Muscle layer of colon (tissue), 2 donors: ENCODE measurements at regions not wholly inside any gene's neighbourhood (a gene's known extent, or its start where the extent isn't known, plus 50 kb on each side); places are given as distances from the start of the nearest gene placed in this dataset.

Experiments used
- H3K27ac ChIP-seq: one replicate; pipeline ENCODE4 v1.7.0; 2013; ENCODE audit warnings: low read depth, mild to moderate bottlenecking, low read length, moderate library complexity
- H3K27me3 ChIP-seq, 2 donors: one replicate each; pipeline ENCODE4 v1.7.0; 2013; ENCODE audit warnings: low read length in 2 of 2, mild to moderate bottlenecking in 2 of 2; ENCODE audit not compliant: insufficient read depth in 2 of 2, control insufficient read depth in 1 of 2
- H3K36me3 ChIP-seq: one replicate; pipeline ENCODE4 v1.7.0; 2013; ENCODE audit warnings: mild to moderate bottlenecking, low read length; ENCODE audit not compliant: insufficient read depth
- H3K4me1 ChIP-seq: one replicate; pipeline ENCODE4 v1.7.0; 2013; ENCODE audit warnings: mild to moderate bottlenecking, low read length; ENCODE audit not compliant: insufficient read depth
- H3K4me3 ChIP-seq, 2 donors: one replicate each; pipeline ENCODE4 v1.7.0; 2013; ENCODE audit warnings: low read length in 2 of 2, low read depth in 1 of 2, mild to moderate bottlenecking in 1 of 2, moderate library complexity in 1 of 2
- H3K9ac ChIP-seq: one replicate; pipeline ENCODE4 v1.7.0; 2013; ENCODE audit warnings: low read length
- H3K9me3 ChIP-seq: one replicate; pipeline ENCODE4 v1.7.0; 2013; ENCODE audit warnings: mild to moderate bottlenecking, low read length
- donor health status: abdominal sarcoma.
- donor health status: Adenocarcinoma of cecum.

GRCh38 chr10:131426534-131426898 is 115.0 kb upstream of the TCERG1L start:
- no peaks in the 10 kb centered on the region for H3K27me3 ChIP-seq
- no peaks in the 10 kb centered on the region for H3K36me3 ChIP-seq
- H3K9ac ChIP-seq = no peak overlapping the region
- H3K4me3 ChIP-seq = no peak overlapping the region
- H3K27ac ChIP-seq = no peak overlapping the region
- H3K9me3 ChIP-seq = no peaks in the 10 kb centered on the region
- peaks cover 9% of the 10 kb centered on the region for H3K4me1 ChIP-seq

GRCh38 chr10:131427281-131427680 is 115.8 kb upstream of the TCERG1L start:
- Histone ChIP-seq H3K27ac (no peak overlapping the region), H3K27me3 (peaks cover 0 to 6% of the 10 kb centered on the region in 2 donors), H3K4me1 (peaks cover 9% of the 10 kb centered on the region), H3K9me3 (no peaks in the 10 kb centered on the region), H3K36me3 (no peaks in the 10 kb centered on the region), H3K4me3 (no peak overlapping the region), H3K9ac (no peak overlapping the region)

DNA sequence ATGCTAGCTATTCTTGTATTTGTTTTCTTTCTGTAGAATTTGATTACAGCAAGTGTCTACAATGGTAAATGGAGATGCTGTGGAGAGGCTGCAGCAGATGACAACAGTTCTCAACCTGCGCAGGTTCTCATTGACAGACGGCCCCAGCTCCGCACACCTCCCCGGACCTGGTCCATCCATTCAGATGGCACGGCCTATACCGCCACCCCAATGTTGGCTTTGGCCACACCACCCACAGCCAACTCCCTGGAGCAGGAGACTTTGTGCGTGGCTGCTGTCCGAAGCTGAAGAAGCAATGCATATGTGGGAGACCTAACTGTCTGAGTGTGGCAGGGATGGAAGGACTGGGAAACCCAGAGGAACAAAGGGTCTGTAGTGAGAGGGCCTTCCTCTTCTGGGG is 116.4 kb upstream of the TCERG1L start:
- Histone ChIP-seq H3K4me1 (peaks cover 9% of the 10 kb centered on the region), H3K9me3 (no peaks in the 10 kb centered on the region), H3K27me3 (peaks cover 0 to 6% of the 10 kb centered on the region in 2 donors), H3K36me3 (no peaks in the 10 kb centered on the region), H3K9ac (no peak overlapping the region), H3K27ac (no peak overlapping the region), H3K4me3 (no peak overlapping the region)

GRCh38 chr10:131429141-131429540 is 117.6 kb upstream of the TCERG1L start:
- no peak overlapping the region for H3K9ac ChIP-seq
- no peak overlapping the region for H3K4me3 ChIP-seq
- H3K36me3 ChIP-seq = no peaks in the 10 kb centered on the region
- H3K27ac ChIP-seq = no peak overlapping the region
- peaks cover 9% of the 10 kb centered on the region for H3K4me1 ChIP-seq
- H3K27me3 ChIP-seq = peaks cover 0 to 6% of the 10 kb centered on the region in 2 donors
- no peaks in the 10 kb centered on the region for H3K9me3 ChIP-seq

DNA sequence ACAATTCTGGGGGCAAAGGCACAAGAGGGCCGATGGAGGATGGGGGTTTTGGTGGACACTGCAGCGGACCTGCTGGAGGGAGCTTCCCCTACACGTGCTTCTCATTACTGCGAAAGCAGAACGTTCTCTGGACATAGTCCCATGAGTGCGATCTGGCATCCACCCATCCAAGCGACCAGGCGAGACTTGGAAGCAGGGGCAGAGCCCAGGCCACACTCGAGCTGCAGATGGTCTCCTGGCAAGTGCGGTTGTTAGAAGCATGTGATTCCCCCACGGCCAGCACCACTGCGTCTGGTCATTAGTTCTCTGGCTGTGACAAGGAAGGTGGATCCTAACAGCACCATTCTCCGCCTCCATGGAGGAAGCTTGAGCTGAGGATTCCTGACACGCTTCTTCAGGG is 118.4 kb upstream of the TCERG1L start:
- H3K27ac ChIP-seq = no peak overlapping the region
- no peaks in the 10 kb centered on the region for H3K9me3 ChIP-seq
- H3K4me1 ChIP-seq = peaks cover 9% of the 10 kb centered on the region
- H3K27me3 ChIP-seq = peaks cover 0 to 6% of the 10 kb centered on the region in 2 donors
- H3K36me3 ChIP-seq = no peaks in the 10 kb centered on the region
- H3K4me3 ChIP-seq = no peak overlapping the region
- no peak overlapping the region for H3K9ac ChIP-seq

GRCh38 chr10:131430716-131431412 is 119.3 kb upstream of the TCERG1L start:
- no peaks in the 10 kb centered on the region for H3K36me3 ChIP-seq
- H3K9ac ChIP-seq = no peak overlapping the region
- H3K4me3 ChIP-seq = no peak overlapping the region
- H3K9me3 ChIP-seq = no peaks in the 10 kb centered on the region
- peaks cover 9% of the 10 kb centered on the region for H3K4me1 ChIP-seq
- peaks cover 0 to 6% of the 10 kb centered on the region in 2 donors for H3K27me3 ChIP-seq
- H3K27ac ChIP-seq = no peak overlapping the region

GRCh38 chr10:131431533-131431932 is 120.0 kb upstream of the TCERG1L start:
- H3K9ac ChIP-seq = no peak overlapping the region
- H3K27me3 ChIP-seq = peaks cover 0 to 6% of the 10 kb centered on the region in 2 donors
- H3K4me1 ChIP-seq = peaks cover 9% of the 10 kb centered on the region
- H3K4me3 ChIP-seq = no peak overlapping the region
- no peak overlapping the region for H3K27ac ChIP-seq
- no peaks in the 10 kb centered on the region for H3K36me3 ChIP-seq
- no peaks in the 10 kb centered on the region for H3K9me3 ChIP-seq

DNA sequence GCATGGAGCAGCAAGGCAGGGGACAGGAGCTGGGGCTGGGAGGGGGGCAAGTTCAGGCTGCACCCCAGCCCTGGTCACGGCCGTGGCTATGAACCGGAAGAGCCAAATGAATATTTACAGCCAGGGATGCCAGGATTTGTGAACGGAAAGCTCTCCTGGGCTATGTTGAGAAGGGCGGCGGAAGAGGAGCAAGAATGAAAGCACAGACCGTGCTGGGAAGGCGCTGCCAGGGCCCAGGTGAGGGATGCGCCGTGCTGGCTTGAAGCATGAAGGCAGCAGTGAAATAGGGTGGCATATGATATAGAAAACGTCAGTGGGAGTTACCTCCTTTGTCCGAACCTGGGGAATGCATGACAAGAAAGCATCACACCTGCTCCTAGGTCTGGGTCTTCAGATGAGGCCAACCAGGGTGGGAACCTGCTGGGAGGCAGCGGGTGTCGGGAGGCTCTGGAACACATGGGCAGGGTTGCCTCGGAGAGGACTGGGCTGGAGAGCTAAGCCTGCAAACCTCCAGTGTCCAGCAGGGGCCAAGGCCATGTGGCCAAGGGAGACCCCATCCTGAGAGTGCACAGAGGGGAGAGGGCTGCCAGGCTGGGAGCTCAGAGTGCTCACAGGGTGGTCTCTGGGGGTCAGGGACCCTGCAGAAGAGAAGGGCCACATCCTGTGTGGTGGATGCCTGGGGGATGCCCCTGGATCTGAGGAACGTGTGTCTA is 120.6 kb upstream of the TCERG1L start:
- no peaks in the 10 kb centered on the region for H3K36me3 ChIP-seq
- peaks cover 0 to 6% of the 10 kb centered on the region in 2 donors for H3K27me3 ChIP-seq

GRCh38 chr10:131433568-131433967 is 122.0 kb upstream of the TCERG1L start:
- H3K27ac ChIP-seq = no peak overlapping the region
- H3K9ac ChIP-seq = no peak overlapping the region
- no peaks in the 10 kb centered on the region for H3K4me1 ChIP-seq
- no peaks in the 10 kb centered on the region for H3K9me3 ChIP-seq
- H3K36me3 ChIP-seq = no peaks in the 10 kb centered on the region
- H3K4me3 ChIP-seq = no peak overlapping the region
- H3K27me3 ChIP-seq = peaks cover 0 to 6% of the 10 kb centered on the region in 2 donors

More for the DNA sequence above, 120.6 kb upstream of the TCERG1L start:
- Histone ChIP-seq H3K9me3 (no peaks in the 10 kb centered on the region), H3K4me3 (no peak overlapping the region), H3K27ac (no peak overlapping the region), H3K4me1 (peaks cover 5% of the 10 kb centered on the region), H3K9ac (no peak overlapping the region)

DNA sequence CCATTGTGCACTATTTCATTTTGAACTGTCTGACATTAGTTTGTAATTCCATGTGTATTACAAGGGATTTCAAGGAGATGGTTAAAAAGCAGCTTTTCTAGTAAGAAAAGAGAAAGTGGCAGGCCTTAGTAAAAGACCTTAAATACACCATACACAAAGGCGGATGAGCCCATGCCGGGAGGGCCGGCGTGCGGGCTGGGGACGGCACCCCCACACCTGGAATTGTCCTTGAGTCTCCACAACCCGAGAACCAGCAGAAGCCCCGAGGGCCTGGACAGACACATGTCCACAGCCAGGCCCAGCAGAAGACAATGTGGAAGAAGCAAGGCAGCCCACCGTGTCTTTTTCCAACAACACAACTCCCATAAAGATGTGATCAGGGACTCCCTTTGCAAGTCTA is 123.7 kb upstream of the TCERG1L start:
- H3K36me3 ChIP-seq = no peaks in the 10 kb centered on the region
- no peaks in the 10 kb centered on the region for H3K4me1 ChIP-seq
- H3K9me3 ChIP-seq = no peaks in the 10 kb centered on the region
- peaks cover 0 to 6% of the 10 kb centered on the region in 2 donors for H3K27me3 ChIP-seq
- H3K9ac ChIP-seq = no peak overlapping the region
- H3K4me3 ChIP-seq = no peak overlapping the region
- no peak overlapping the region for H3K27ac ChIP-seq

- H3K27me3 ChIP-seq = peaks cover 0 to 12% of the 10 kb centered on the region in 2 donors
- no peak overlapping the region for H3K4me3 ChIP-seq
- no peaks in the 10 kb centered on the region for H3K9me3 ChIP-seq
- no peaks in the 10 kb centered on the region for H3K36me3 ChIP-seq
- H3K27ac ChIP-seq = no peak overlapping the region
- no peaks in the 10 kb centered on the region for H3K4me1 ChIP-seq
- H3K9ac ChIP-seq = no peak overlapping the region
Observed at GRCh38 chr10:131435760-131436457, 124.4 kb upstream of the TCERG1L start.
